Endothelial cell of umbilical vein (primary cell): ENCODE measurements at regions not wholly inside any gene's neighbourhood (a gene's known extent, or its start where the extent isn't known, plus 50 kb on each side); places are given as distances from the start of the nearest gene placed in this dataset.
"Not testable (repeated sequence)": the region's sequence is repeated elsewhere in the genome, so short reads cannot be mapped to it uniquely, and the experiment has no call there.

Source experiments
- BruUV-seq: library from RNA; stranded (reverse); fragments of 400-500 nt; replicated peaks from 2 replicates; lab custom pipeline; 2021; lab: Mats Ljungman, UMichigan
- CTCF ChIA-PET: fragments of 300-600, 350-600 bp; sonication (Branson Sonifier 250); formaldehyde crosslinking; loops from one replicate; lab custom pipeline; 2021; ENCODE audit warnings: antibody characterized with exemption, inconsistent platforms; lab: Charles Lee
- POLR2A ChIA-PET: fragments of 300-600, 350-600 bp; sonication (Branson Sonifier 250); formaldehyde crosslinking; loops from one replicate; lab custom pipeline; 2021; ENCODE audit warnings: antibody characterized with exemption, inconsistent platforms; lab: Charles Lee
- DNase-seq: peaks from one replicate; pipeline ENCODE4 v3.0.0-alpha.2; 2011; ENCODE audit warnings: low read depth, low spot score
- FAIRE-seq: peaks from 2 replicates; lab custom pipeline; 2011; peaks lifted over from hg19 to GRCh38; lab: Jason Lieb, UNC
- H2AFZ ChIP-seq: 2 replicates; pipeline ENCODE4 v1.6.0; 2012; ENCODE audit warnings: low read depth, low read length, control low read depth, inconsistent platforms
- H3K27ac ChIP-seq: 2 replicates; pipeline ENCODE4 v1.5.1; 2011; ENCODE audit warnings: low read depth, mild to moderate bottlenecking, control low read depth, low read length, moderate library complexity; ENCODE audit not compliant: insufficient read depth
- H3K27me3 ChIP-seq, 2 experiments: 2 replicates each; pipeline versions ENCODE4 v1.6.0 to v1.6.1; 2011; ENCODE audit warnings: low read length in 2 of 2, mixed read lengths in 1 of 2; ENCODE audit not compliant: control insufficient read depth in 2 of 2, insufficient read depth in 2 of 2
- H3K36me3 ChIP-seq, 2 experiments: 2 replicates in 1 of 2; 3 replicates in 1 of 2; pipeline ENCODE4 v1.5.1; 2011; ENCODE audit warnings: low read length in 2 of 2, mild to moderate bottlenecking in 1 of 2, moderate library complexity in 1 of 2; ENCODE audit not compliant: control insufficient read depth in 2 of 2, insufficient read depth in 2 of 2; ENCODE audit errors: extremely low read depth in 1 of 2
- H3K4me1 ChIP-seq: 3 replicates; pipeline ENCODE4 v1.5.1; 2011; ENCODE audit warnings: mild to moderate bottlenecking, low read length; ENCODE audit not compliant: control insufficient read depth, insufficient read depth; ENCODE audit errors: extremely low read depth
- H3K4me2 ChIP-seq: 2 replicates; pipeline ENCODE4 v1.6.1; 2011; ENCODE audit warnings: low read length, control low read depth, mixed read lengths; ENCODE audit not compliant: insufficient read depth
- H3K4me3 ChIP-seq, 3 experiments: fragments of 200-600 bp in 1 of 3; sonication (generic), shearing (Covaris generic) in 1 of 3; replicated peaks in 1 of 3; 2 replicates each; pipeline ENCODE4 v1.5.1; 2011 to 2016; ENCODE audit warnings: control low read depth in 3 of 3, low read length in 3 of 3, mild to moderate bottlenecking in 2 of 3, inconsistent platforms in 1 of 3, low read depth in 1 of 3, moderate library complexity in 1 of 3; ENCODE audit not compliant: insufficient read depth in 1 of 3
- H3K79me2 ChIP-seq: 2 replicates; pipeline ENCODE4 v1.6.0; 2012; ENCODE audit warnings: low read length, inconsistent platforms; ENCODE audit not compliant: control insufficient read depth, insufficient read depth
- H3K9ac ChIP-seq: replicated peaks from 2 replicates; pipeline ENCODE3; 2011; ENCODE audit warnings: low read length, control low read depth; ENCODE audit not compliant: insufficient read depth; ENCODE audit errors: extremely low read depth
- H3K9me1 ChIP-seq: replicated peaks from 3 replicates; pipeline ENCODE4 v1.6.0; 2011; ENCODE audit warnings: mild to moderate bottlenecking, low read length; ENCODE audit not compliant: control insufficient read depth, insufficient read depth; ENCODE audit errors: extremely low read depth
- H3K9me3 ChIP-seq: replicated peaks from 2 replicates; pipeline ENCODE4 v1.5.1; 2012; ENCODE audit warnings: low read length, inconsistent platforms; ENCODE audit not compliant: control insufficient read depth, insufficient read depth
- H4K20me1 ChIP-seq: replicated peaks from 2 replicates; pipeline ENCODE3; 2011; ENCODE audit warnings: mild to moderate bottlenecking, low read length; ENCODE audit not compliant: control insufficient read depth, insufficient read depth; ENCODE audit errors: extremely low read depth
- dilution Hi-C: fragments of 300-500 bp; cut with MboI; formaldehyde crosslinking; loops from one replicate; pipeline ENCODE4 v1.15.0; 2019; ENCODE audit warnings: low sequenced_read_pairs; ENCODE audit not compliant: extremely low pct_ligation_motif_present
- intact Hi-C: fragments of 100-400 bp; cut with micrococcal nuclease; formaldehyde crosslinking; loops from one replicate; pipeline ENCODE4 v1.10.0; 2022

- DNase-seq, H3K4me2 ChIP-seq, intact Hi-C loops, H3K4me1 ChIP-seq, H3K9me3 ChIP-seq, FAIRE-seq, CTCF ChIA-PET, H3K4me3 ChIP-seq, POLR2A ChIA-PET, H3K9ac ChIP-seq, H3K9me1 ChIP-seq, dilution Hi-C loops, H4K20me1 ChIP-seq, H3K27ac ChIP-seq, H3K36me3 ChIP-seq, H3K79me2 ChIP-seq, H2AFZ ChIP-seq, BruUV-seq, H3K27me3 ChIP-seq: not testable (repeated sequence)
These were observed 50.9 kb upstream of the NUTM2D start for GRCh38 chr10:87306681-87307080.
